ENCODE measurements at regions not wholly inside any gene's neighbourhood (a gene's known extent, or its start where the extent isn't known, plus 50 kb on each side); places are given as distances from the start of the nearest gene placed in this dataset.

DNA sequence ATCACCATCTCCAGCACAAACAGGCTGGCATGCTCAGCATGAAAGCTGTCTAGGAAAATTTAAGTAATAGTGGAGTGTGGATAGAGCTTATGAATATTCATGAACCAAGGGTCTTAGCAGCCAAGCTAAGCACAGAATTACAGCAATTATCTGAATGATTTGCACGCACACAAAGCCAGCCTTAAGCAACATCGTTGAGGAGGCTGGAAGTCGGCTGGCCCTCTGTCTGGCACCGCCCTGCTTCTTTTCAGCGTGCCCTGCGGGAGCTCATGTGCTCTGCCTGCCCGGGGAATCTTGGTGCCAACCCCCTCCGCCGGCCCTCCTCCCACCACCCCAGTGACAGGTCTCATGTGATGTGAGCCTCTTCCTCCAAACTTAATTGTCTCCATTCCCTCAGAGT, 540.1 kb downstream of the CMPK2 start:
- ATAC-seq: no peak
- no peak for TF ChIP-seq ZNF8 (CRISPR knock-in tag; IDR thresholded peaks at IDR 0.05)
- no peak for TF ChIP-seq GLIS3 (CRISPR knock-in tag; IDR thresholded peaks at IDR 0.05)
- no peak for TF ChIP-seq RARB (CRISPR knock-in tag; IDR thresholded peaks at IDR 0.05)
- TF ChIP-seq ISL1 (CRISPR knock-in tag; IDR thresholded peaks at IDR 0.05): no peak
- no peak for TF ChIP-seq ARNTL (CRISPR knock-in tag; IDR thresholded peaks at IDR 0.05; ENCODE audit: borderline replicate concordance, low read depth)
- TF ChIP-seq ZFP30 (CRISPR knock-in tag; IDR thresholded peaks at IDR 0.05): no peak
- TF ChIP-seq ZC3H10 (CRISPR knock-in tag; IDR thresholded peaks at IDR 0.05): no peak
- TF ChIP-seq ZNF70 (CRISPR knock-in tag; IDR thresholded peaks at IDR 0.05): no peak
- no peak for TF ChIP-seq SNAI2 (CRISPR knock-in tag; IDR thresholded peaks at IDR 0.05)
- TF ChIP-seq TCF4 (CRISPR knock-in tag; IDR thresholded peaks at IDR 0.05; ENCODE audit: borderline replicate concordance): no peak
- TF ChIP-seq ZNF565 (CRISPR knock-in tag; conservative IDR thresholded peaks at IDR 0.05; ENCODE audit: low read depth): no peak
- no peak for TF ChIP-seq TOX (CRISPR knock-in tag; IDR thresholded peaks at IDR 0.05; ENCODE audit: borderline replicate concordance)
- no peak for TF ChIP-seq ESRRG (CRISPR knock-in tag; IDR thresholded peaks at IDR 0.05)

DNA sequence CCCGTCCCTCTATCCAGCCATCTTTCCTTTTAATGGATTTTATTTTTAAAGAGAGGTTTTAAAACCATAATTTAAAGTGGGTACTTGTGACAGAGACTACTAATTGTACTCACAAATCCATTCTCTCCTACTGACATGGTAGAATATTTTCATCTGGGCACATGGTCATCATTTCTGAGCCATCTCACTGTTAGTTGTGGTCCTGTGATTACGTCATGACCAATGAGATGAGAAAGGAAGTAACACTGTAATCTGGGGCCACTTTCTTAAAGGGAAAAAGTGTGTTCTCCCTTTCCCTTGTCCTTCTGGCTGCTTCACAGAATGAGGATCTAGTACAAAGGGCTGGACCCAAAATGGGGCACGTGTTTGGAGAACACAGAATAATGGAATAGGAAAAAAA, 538.7 kb downstream of the CMPK2 start:
- ATAC-seq: no peak
- TF ChIP-seq ZFP30 (CRISPR knock-in tag; IDR thresholded peaks at IDR 0.05) (no peak), BACH2 (CRISPR knock-in tag; IDR thresholded peaks at IDR 0.05; ENCODE audit: borderline replicate concordance) (no peak), ARNTL (CRISPR knock-in tag; IDR thresholded peaks at IDR 0.05; ENCODE audit: borderline replicate concordance, low read depth) (no peak), PPARA (CRISPR knock-in tag; IDR thresholded peaks at IDR 0.05; ENCODE audit: borderline replicate concordance) (no peak), ZFP3 (CRISPR knock-in tag; IDR thresholded peaks at IDR 0.05) (no peak), ZC3H10 (CRISPR knock-in tag; IDR thresholded peaks at IDR 0.05) (no peak)

DNA sequence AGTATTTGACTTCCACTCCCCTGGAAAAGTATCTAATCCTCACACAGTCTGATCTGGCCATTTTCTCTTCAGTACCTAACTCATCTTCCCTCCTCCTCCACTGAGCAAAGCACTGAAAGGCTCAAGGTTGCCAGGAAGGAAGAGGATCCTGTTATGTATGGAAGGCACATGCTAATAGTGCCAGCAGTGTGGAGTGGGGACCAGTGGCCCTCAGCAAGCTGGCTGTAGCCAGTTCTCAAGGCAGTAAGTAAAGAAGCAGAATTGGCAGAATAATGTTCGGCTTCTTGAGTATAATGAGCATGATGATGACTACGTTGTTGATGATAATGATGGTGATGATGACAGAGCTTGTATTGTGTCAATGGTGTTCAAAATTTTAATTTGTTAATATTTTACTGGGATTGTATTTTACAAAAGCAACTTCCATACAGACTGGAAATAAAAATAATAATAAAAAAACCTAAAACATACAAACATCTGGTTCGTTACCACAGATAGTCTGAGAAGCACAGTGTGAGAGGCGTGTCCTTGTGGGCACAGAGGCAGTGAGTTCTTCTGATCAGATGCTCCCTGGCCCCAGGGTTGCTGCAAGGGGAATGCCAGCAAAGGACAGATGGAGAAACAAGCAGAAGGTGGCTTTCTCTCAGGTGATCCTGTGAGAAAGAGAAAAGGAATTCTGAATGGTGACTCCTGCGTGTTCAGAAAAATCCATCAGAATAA, 528.8 kb downstream of the CMPK2 start:
- TF ChIP-seq ZNF70 (CRISPR knock-in tag; IDR thresholded peaks at IDR 0.05) (no peak), ISL1 (CRISPR knock-in tag; IDR thresholded peaks at IDR 0.05) (no peak), ZFP30 (CRISPR knock-in tag; IDR thresholded peaks at IDR 0.05) (no peak), TCF4 (CRISPR knock-in tag; IDR thresholded peaks at IDR 0.05; ENCODE audit: borderline replicate concordance) (no peak), CSDC2 (CRISPR knock-in tag; IDR thresholded peaks at IDR 0.05) (no peak), ARNTL (CRISPR knock-in tag; IDR thresholded peaks at IDR 0.05; ENCODE audit: borderline replicate concordance, low read depth) (no peak), BACH2 (CRISPR knock-in tag; IDR thresholded peaks at IDR 0.05; ENCODE audit: borderline replicate concordance) (no peak), ZNF8 (CRISPR knock-in tag; IDR thresholded peaks at IDR 0.05) (no peak), TOX (CRISPR knock-in tag; IDR thresholded peaks at IDR 0.05; ENCODE audit: borderline replicate concordance) (no peak), SNAI2 (CRISPR knock-in tag; IDR thresholded peaks at IDR 0.05) (no peak)
- TF ChIP-seq, protein P1, sequence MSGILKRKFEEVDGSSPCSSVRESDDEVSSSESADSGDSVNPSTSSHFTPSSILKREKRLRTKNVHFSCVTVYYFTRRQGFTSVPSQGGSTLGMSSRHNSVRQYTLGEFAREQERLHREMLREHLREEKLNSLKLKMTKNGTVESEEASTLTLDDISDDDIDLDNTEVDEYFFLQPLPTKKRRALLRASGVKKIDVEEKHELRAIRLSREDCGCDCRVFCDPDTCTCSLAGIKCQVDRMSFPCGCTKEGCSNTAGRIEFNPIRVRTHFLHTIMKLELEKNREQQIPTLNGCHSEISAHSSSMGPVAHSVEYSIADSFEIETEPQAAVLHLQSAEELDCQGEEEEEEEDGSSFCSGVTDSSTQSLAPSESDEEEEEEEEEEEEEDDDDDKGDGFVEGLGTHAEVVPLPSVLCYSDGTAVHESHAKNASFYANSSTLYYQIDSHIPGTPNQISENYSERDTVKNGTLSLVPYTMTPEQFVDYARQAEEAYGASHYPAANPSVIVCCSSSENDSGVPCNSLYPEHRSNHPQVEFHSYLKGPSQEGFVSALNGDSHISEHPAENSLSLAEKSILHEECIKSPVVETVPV (CRISPR knock-in tag; IDR thresholded peaks at IDR 0.05): no peak

DNA sequence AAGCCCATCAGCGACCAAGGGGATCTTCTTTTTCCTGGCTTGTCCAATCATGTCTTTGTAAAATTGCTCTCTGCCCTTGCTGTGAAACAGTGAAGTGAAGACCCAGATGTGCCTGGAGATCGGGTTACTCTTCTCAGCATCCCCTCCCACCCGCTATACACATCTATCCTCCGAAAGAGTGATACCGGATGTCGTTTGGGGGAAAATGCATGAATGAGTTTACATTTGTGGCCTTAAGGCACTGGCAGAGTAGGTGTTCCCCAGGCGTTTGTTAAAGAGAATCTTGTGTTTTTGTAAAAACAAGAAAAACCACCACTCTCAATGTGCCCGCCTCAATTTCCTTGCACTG, 528.3 kb downstream of the CMPK2 start:
- no peak for TF ChIP-seq ZNF70 (CRISPR knock-in tag; IDR thresholded peaks at IDR 0.05)
- TF ChIP-seq TOX (CRISPR knock-in tag; IDR thresholded peaks at IDR 0.05; ENCODE audit: borderline replicate concordance): no peak
- no peak for TF ChIP-seq OSR1 (CRISPR knock-in tag; IDR thresholded peaks at IDR 0.05)
- no peak for TF ChIP-seq BACH2 (CRISPR knock-in tag; IDR thresholded peaks at IDR 0.05; ENCODE audit: borderline replicate concordance)
- no peak for TF ChIP-seq ISL1 (CRISPR knock-in tag; IDR thresholded peaks at IDR 0.05)
- no peak for TF ChIP-seq ZC3H10 (CRISPR knock-in tag; IDR thresholded peaks at IDR 0.05)
- no peak for TF ChIP-seq TCF4 (CRISPR knock-in tag; IDR thresholded peaks at IDR 0.05; ENCODE audit: borderline replicate concordance)
- TF ChIP-seq ZNF565 (CRISPR knock-in tag; conservative IDR thresholded peaks at IDR 0.05; ENCODE audit: low read depth): no peak
- TF ChIP-seq PPARA (CRISPR knock-in tag; IDR thresholded peaks at IDR 0.05; ENCODE audit: borderline replicate concordance): no peak
- TF ChIP-seq, protein P2, sequence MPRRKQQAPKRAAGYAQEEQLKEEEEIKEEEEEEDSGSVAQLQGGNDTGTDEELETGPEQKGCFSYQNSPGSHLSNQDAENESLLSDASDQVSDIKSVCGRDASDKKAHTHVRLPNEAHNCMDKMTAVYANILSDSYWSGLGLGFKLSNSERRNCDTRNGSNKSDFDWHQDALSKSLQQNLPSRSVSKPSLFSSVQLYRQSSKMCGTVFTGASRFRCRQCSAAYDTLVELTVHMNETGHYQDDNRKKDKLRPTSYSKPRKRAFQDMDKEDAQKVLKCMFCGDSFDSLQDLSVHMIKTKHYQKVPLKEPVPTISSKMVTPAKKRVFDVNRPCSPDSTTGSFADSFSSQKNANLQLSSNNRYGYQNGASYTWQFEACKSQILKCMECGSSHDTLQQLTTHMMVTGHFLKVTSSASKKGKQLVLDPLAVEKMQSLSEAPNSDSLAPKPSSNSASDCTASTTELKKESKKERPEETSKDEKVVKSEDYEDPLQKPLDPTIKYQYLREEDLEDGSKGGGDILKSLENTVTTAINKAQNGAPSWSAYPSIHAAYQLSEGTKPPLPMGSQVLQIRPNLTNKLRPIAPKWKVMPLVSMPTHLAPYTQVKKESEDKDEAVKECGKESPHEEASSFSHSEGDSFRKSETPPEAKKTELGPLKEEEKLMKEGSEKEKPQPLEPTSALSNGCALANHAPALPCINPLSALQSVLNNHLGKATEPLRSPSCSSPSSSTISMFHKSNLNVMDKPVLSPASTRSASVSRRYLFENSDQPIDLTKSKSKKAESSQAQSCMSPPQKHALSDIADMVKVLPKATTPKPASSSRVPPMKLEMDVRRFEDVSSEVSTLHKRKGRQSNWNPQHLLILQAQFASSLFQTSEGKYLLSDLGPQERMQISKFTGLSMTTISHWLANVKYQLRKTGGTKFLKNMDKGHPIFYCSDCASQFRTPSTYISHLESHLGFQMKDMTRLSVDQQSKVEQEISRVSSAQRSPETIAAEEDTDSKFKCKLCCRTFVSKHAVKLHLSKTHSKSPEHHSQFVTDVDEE (CRISPR knock-in tag; IDR thresholded peaks at IDR 0.05): no peak
- TF ChIP-seq ZFP3 (CRISPR knock-in tag; IDR thresholded peaks at IDR 0.05): no peak
- TF ChIP-seq, protein P1 (CRISPR knock-in tag; IDR thresholded peaks at IDR 0.05): no peak
- TF ChIP-seq, protein P3, sequence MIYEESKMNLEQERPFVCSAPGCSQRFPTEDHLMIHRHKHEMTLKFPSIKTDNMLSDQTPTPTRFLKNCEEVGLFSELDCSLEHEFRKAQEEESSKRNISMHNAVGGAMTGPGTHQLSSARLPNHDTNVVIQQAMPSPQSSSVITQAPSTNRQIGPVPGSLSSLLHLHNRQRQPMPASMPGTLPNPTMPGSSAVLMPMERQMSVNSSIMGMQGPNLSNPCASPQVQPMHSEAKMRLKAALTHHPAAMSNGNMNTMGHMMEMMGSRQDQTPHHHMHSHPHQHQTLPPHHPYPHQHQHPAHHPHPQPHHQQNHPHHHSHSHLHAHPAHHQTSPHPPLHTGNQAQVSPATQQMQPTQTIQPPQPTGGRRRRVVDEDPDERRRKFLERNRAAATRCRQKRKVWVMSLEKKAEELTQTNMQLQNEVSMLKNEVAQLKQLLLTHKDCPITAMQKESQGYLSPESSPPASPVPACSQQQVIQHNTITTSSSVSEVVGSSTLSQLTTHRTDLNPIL (CRISPR knock-in tag; IDR thresholded peaks at IDR 0.05; ENCODE audit: low read depth): no peak
- no peak for TF ChIP-seq ESRRG (CRISPR knock-in tag; IDR thresholded peaks at IDR 0.05)
- no peak for TF ChIP-seq RARB (CRISPR knock-in tag; IDR thresholded peaks at IDR 0.05)
- TF ChIP-seq SNAI2 (CRISPR knock-in tag; IDR thresholded peaks at IDR 0.05): no peak
- no peak for TF ChIP-seq CSDC2 (CRISPR knock-in tag; IDR thresholded peaks at IDR 0.05)
- TF ChIP-seq ARNTL (CRISPR knock-in tag; IDR thresholded peaks at IDR 0.05; ENCODE audit: borderline replicate concordance, low read depth): no peak
- TF ChIP-seq GLIS3 (CRISPR knock-in tag; IDR thresholded peaks at IDR 0.05): no peak
- TF ChIP-seq, protein P4, sequence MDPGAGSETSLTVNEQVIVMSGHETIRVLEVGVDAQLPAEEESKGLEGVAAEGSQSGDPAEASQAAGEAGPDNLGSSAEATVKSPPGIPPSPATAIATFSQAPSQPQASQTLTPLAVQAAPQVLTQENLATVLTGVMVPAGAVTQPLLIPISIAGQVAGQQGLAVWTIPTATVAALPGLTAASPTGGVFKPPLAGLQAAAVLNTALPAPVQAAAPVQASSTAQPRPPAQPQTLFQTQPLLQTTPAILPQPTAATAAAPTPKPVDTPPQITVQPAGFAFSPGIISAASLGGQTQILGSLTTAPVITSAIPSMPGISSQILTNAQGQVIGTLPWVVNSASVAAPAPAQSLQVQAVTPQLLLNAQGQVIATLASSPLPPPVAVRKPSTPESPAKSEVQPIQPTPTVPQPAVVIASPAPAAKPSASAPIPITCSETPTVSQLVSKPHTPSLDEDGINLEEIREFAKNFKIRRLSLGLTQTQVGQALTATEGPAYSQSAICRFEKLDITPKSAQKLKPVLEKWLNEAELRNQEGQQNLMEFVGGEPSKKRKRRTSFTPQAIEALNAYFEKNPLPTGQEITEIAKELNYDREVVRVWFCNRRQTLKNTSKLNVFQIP (CRISPR knock-in tag; IDR thresholded peaks at IDR 0.05; ENCODE audit: borderline replicate concordance, low read depth): no peak
- no peak for ATAC-seq

More for the DNA sequence above, 528.8 kb downstream of the CMPK2 start:
- no peak for ATAC-seq

Measured in SK-N-SH treated with all-trans-retinoic acid at 6 μM for 48 hours (cell line).